ENCODE measurements at regions not wholly inside any gene's neighbourhood (a gene's known extent, or its start where the extent isn't known, plus 50 kb on each side); places are given as distances from the start of the nearest gene placed in this dataset.

DNA sequence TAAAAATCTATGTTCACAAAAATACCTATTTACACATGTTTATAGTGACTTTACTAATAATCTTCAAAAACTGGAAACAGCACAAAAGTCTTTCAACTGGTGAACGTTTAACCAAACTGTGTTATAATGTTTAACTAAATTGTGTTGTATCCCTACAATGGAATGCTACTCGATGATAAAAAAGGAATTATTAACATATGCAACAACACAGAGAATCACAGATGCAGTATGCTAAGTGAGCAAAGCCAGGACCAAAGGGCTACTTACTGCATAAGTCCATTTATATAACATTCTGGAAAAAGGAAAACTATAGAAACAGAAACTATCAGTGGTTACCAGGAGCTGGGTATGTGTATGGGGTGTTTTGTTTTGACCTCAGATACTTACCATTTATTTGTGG, 602.2 kb upstream of the BTBD3 start:
- Histone ChIP-seq H3K9me2 (ENCODE audit: insufficient read depth) (no peaks in the 10 kb centered on the region), H4K20me1 (ENCODE audit: insufficient read depth) (no peaks in the 10 kb centered on the region), H3K4me1 (replicated peaks; ENCODE audit: insufficient read depth) (no peaks in the 10 kb centered on the region), H3K27ac (no peak overlapping the region), H3K36me3 (ENCODE audit: low read depth) (no peaks in the 10 kb centered on the region), H3K4me3 (no peak overlapping the region), H2AFZ (no peak overlapping the region), H3K27me3 (ENCODE audit: insufficient read depth, low read depth) (no peaks in the 10 kb centered on the region), H3K4me2 (no peak overlapping the region), H3K9me3 (ENCODE audit: insufficient read depth, low read depth) (no peaks in the 10 kb centered on the region), H3K79me2 (ENCODE audit: low read depth) (no peaks in the 10 kb centered on the region), H3F3A (ENCODE audit: insufficient read depth, low read depth) (no peaks in the 10 kb centered on the region)
- DNase-seq: no peak
- TF ChIP-seq, protein P1, sequence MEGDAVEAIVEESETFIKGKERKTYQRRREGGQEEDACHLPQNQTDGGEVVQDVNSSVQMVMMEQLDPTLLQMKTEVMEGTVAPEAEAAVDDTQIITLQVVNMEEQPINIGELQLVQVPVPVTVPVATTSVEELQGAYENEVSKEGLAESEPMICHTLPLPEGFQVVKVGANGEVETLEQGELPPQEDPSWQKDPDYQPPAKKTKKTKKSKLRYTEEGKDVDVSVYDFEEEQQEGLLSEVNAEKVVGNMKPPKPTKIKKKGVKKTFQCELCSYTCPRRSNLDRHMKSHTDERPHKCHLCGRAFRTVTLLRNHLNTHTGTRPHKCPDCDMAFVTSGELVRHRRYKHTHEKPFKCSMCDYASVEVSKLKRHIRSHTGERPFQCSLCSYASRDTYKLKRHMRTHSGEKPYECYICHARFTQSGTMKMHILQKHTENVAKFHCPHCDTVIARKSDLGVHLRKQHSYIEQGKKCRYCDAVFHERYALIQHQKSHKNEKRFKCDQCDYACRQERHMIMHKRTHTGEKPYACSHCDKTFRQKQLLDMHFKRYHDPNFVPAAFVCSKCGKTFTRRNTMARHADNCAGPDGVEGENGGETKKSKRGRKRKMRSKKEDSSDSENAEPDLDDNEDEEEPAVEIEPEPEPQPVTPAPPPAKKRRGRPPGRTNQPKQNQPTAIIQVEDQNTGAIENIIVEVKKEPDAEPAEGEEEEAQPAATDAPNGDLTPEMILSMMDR (conservative IDR thresholded peaks at IDR 0.05): no peak
- no peak for TF ChIP-seq EZH2 (IDR thresholded peaks at IDR 0.05; ENCODE audit: low read depth)
- no TSS peak for BruUV-seq (replicated peaks)
- CTCF ChIA-PET: no interaction called here
- intact Hi-C loops (cut with micrococcal nuclease; ENCODE audit: unreplicated experiment): no loop called here
- POLR2A ChIA-PET (ENCODE audit: unreplicated experiment): no interaction called here

DNA sequence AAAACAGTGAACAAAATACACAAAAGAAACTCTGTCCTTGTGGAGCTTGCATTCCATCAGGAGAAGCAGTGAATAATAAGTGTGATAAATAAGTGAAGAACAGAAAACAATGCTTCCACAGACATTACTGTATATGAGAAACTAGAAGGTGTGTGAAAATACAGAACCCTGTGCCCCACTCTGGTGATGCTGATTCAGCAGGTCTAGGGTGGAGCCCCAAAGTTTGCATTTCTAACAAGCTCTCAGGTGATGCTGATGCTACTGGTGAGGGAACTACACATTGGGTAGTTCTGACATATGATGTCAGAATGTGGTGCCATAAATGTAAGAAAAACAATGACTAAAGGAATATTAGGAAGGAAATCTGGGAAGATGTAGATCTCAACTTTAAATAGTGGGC, 601.4 kb upstream of the BTBD3 start:
- Histone ChIP-seq H3F3A (ENCODE audit: insufficient read depth, low read depth) (no peaks in the 10 kb centered on the region), H4K20me1 (ENCODE audit: insufficient read depth) (no peaks in the 10 kb centered on the region), H3K4me2 (no peak overlapping the region), H3K36me3 (ENCODE audit: low read depth) (no peaks in the 10 kb centered on the region), H3K9me3 (ENCODE audit: insufficient read depth, low read depth) (no peaks in the 10 kb centered on the region), H3K4me1 (replicated peaks; ENCODE audit: insufficient read depth) (no peaks in the 10 kb centered on the region), H2AFZ (no peak overlapping the region), H3K4me3 (no peak overlapping the region), H3K27ac (no peak overlapping the region), H3K9me2 (ENCODE audit: insufficient read depth) (no peaks in the 10 kb centered on the region), H3K79me2 (ENCODE audit: low read depth) (no peaks in the 10 kb centered on the region), H3K27me3 (ENCODE audit: insufficient read depth, low read depth) (no peaks in the 10 kb centered on the region)
- ChIA-PET CTCF (no interaction called here), POLR2A (ENCODE audit: unreplicated experiment) (no interaction called here)
- TF ChIP-seq, protein P1 (conservative IDR thresholded peaks at IDR 0.05): no peak
- TF ChIP-seq EZH2 (IDR thresholded peaks at IDR 0.05; ENCODE audit: low read depth): no peak
- no TSS peak for BruUV-seq (replicated peaks)
- intact Hi-C loops (cut with micrococcal nuclease; ENCODE audit: unreplicated experiment): no loop called here
- no peak for DNase-seq

DNA sequence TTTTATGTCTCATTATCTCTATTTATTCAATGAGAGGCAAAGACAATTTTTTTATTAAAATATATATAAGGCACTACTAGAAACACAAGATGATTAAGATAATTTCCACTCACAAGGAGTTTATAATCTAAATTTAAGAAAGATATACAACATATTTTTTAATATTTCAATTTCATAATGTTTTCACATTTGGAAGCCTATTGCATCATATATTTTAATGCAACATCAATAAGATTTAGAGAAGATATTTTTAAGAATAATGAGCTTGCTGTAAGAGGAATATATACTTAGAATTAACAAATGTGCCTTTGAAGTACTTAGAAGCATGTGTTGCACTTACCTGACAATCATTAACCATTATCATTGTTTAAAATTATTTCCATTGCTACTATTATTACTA, 597.7 kb upstream of the BTBD3 start:
- BruUV-seq (replicated peaks): no TSS peak
- Histone ChIP-seq H3K27me3 (ENCODE audit: insufficient read depth, low read depth) (no peaks in the 10 kb centered on the region), H3K27ac (no peak overlapping the region), H3K36me3 (ENCODE audit: low read depth) (no peaks in the 10 kb centered on the region), H3K4me2 (no peak overlapping the region), H4K20me1 (ENCODE audit: insufficient read depth) (no peaks in the 10 kb centered on the region), H3K79me2 (ENCODE audit: low read depth) (no peaks in the 10 kb centered on the region), H2AFZ (no peak overlapping the region), H3K9me2 (ENCODE audit: insufficient read depth) (no peaks in the 10 kb centered on the region), H3K9me3 (ENCODE audit: insufficient read depth, low read depth) (no peaks in the 10 kb centered on the region), H3F3A (ENCODE audit: insufficient read depth, low read depth) (no peaks in the 10 kb centered on the region), H3K4me1 (replicated peaks; ENCODE audit: insufficient read depth) (no peaks in the 10 kb centered on the region), H3K4me3 (no peak overlapping the region)
- DNase-seq: no peak
- intact Hi-C loops (cut with micrococcal nuclease; ENCODE audit: unreplicated experiment): no loop called here
- TF ChIP-seq EZH2 (IDR thresholded peaks at IDR 0.05; ENCODE audit: low read depth): no peak
- POLR2A ChIA-PET (ENCODE audit: unreplicated experiment): interaction anchor here (0.7 kb wide), 1 partner anchor 11 kb away, joined by 7 read pairs; no protein-coding TSS in a partner anchor
- CTCF ChIA-PET: no interaction called here

DNA sequence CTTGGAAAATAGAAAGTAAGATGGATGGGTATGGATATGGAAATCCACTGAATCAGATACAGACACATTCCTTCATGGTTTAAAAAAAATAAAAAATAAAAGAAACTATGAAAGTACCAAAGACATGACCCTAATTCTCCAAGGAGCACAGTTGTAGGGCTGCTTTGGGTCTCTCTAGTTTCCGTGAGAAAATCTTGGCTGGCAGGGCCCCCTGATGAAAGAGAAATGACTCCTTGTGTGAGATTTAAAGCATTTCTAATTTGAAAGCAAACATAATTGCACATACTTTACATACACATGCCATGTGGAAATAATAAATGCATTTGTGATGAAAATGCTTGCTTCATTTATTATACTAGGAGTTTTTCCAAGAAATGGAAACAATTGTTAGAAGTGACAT, 593.9 kb upstream of the BTBD3 start:
- Histone ChIP-seq H3K79me2 (ENCODE audit: low read depth) (no peaks in the 10 kb centered on the region), H3K36me3 (ENCODE audit: low read depth) (no peaks in the 10 kb centered on the region), H3K9me2 (ENCODE audit: insufficient read depth) (no peaks in the 10 kb centered on the region), H4K20me1 (ENCODE audit: insufficient read depth) (no peaks in the 10 kb centered on the region), H2AFZ (no peak overlapping the region), H3K27me3 (ENCODE audit: insufficient read depth, low read depth) (no peaks in the 10 kb centered on the region), H3K4me2 (no peak overlapping the region), H3K4me1 (replicated peaks; ENCODE audit: insufficient read depth) (no peaks in the 10 kb centered on the region), H3K4me3 (no peak overlapping the region), H3K27ac (no peak overlapping the region), H3F3A (ENCODE audit: insufficient read depth, low read depth) (no peaks in the 10 kb centered on the region), H3K9me3 (ENCODE audit: insufficient read depth, low read depth) (no peaks in the 10 kb centered on the region)
- ChIA-PET POLR2A (ENCODE audit: unreplicated experiment) (no interaction called here), CTCF (no interaction called here)
- TF ChIP-seq EZH2 (IDR thresholded peaks at IDR 0.05; ENCODE audit: low read depth): no peak
- intact Hi-C loops (cut with micrococcal nuclease; ENCODE audit: unreplicated experiment): no loop called here
- no peak for DNase-seq
- no TSS peak for BruUV-seq (replicated peaks)
